Pancreas (tissue), 10 donors: ENCODE measurements at regions not wholly inside any gene's neighbourhood (a gene's known extent, or its start where the extent isn't known, plus 50 kb on each side); places are given as distances from the start of the nearest gene placed in this dataset.
A peak's percentile ranks its signal among the peaks of the same experiment; 100 is the strongest.

Experiments
- ATAC-seq, 4 donors: fragments of 200-7000 bp; cut with Tn5 transposase; one replicate each; pipeline versions ENCODE4 v1.8.0 to v1.9.1; 2020; ENCODE audit warnings: mild to moderate bottlenecking in 4 of 4, moderate library complexity in 4 of 4
- DNase-seq, 6 donors: peaks; one replicate each; pipeline ENCODE4 v3.0.0-alpha.2; 2020
- FAIRE-seq: peaks from 2 replicates; lab custom pipeline; 2012; peaks lifted over from hg19 to GRCh38; lab: Jason Lieb, UNC
- H3K27ac ChIP-seq, 4 donors: fragments of 200-600 bp; sonication (generic); 1 replicate in 3 of 4; 2 replicates in 1 of 4; pipeline versions ENCODE4 v1.5.0 to v1.8.0; 2020
- H3K27me3 ChIP-seq, 4 donors: fragments of 200-600 bp; one replicate each; pipeline ENCODE4 v1.8.0; 2021
- H3K36me3 ChIP-seq, 3 donors: fragments of 200-600 bp; sonication (generic) in 1 of 3; one replicate each; pipeline versions ENCODE4 v1.5.0 to v1.8.0; 2020 to 2021
- H3K4me1 ChIP-seq, 3 donors: fragments of 200-600 bp; one replicate each; pipeline ENCODE4 v1.8.0; 2021
- H3K4me3 ChIP-seq, 4 donors: fragments of 200-600 bp; sonication (generic) in 2 of 4; one replicate each; pipeline versions ENCODE4 v1.5.0 to v1.8.0; 2020 to 2021
- H3K9me3 ChIP-seq, 4 donors: fragments of 200-600 bp; one replicate each; pipeline ENCODE4 v1.8.0; 2021
- CTCF ChIP-seq, 4 donors: fragments of 200-600 bp; sonication (generic) in 3 of 4; IDR thresholded peaks; one replicate each; pipeline versions ENCODE4 v1.5.0 to v1.8.0; 2021; ENCODE audit warnings: antibody characterized with exemption in 4 of 4
- WGBS, 2 donors: extraction: QIAGEN DNeasy Blood & Tissue Kit; methylation state at CpG; one replicate each; pipeline ENCODE4 v1.1.7; 2013; 5-methylcytosine and 5-hydroxymethylcytosine counted together
- intact Hi-C, 3 donors: fragments of 100-400 bp; cut with DNase I; formaldehyde crosslinking; loops; one replicate each; pipeline versions ENCODE4 v1.11.1 to v1.14.2; 2022
- donor health status: healthy with polysubstance abuse.
- donor health status: DM: no; HTN: no; CAD: no; lungs with moderate emphysema.
- donor health status: DM: no; HTN: no; CAD: no.
- donor health status: control.
- donor health status: control.
- donor health status: Bipolar disorder and iron deficiency.
- donor health status: DM: yes; HTN: yes; CAD: no.
- donor health status: DM: no; HTN: no; CAD: no.
- donor health status: DM: no; HTN: no; CAD: no.
- donor health status: DM: yes; HTN: yes; CAD: no.

GRCh38 chr21:28523367-28523766, 469.3 kb downstream of the LTN1 start:
- Histone ChIP-seq H3K9me3 (no peaks in the 10 kb centered on the region), H3K4me3 (no peak overlapping the region), H3K4me1 (no peaks in the 10 kb centered on the region), H3K27me3 (no peaks in the 10 kb centered on the region), H3K36me3 (no peaks in the 10 kb centered on the region), H3K27ac (no peak overlapping the region)
- intact Hi-C loops: loop anchor here in 1 of 3 donors (10.0 kb wide), 1 partner anchor 211 kb away; no protein-coding TSS in a partner anchor
- DNase-seq: no peak
- 34 to 47% methylated on average over 2 of the region's 2 CpGs for WGBS, 2 donors
- no peak for FAIRE-seq
- ATAC-seq: no peak
- no peak for TF ChIP-seq CTCF (IDR thresholded peaks at IDR 0.05)

GRCh38 chr21:28522014-28522799, 470.5 kb downstream of the LTN1 start:
- intact Hi-C loops: loop anchor here in 1 of 3 donors (10.0 kb wide), 1 partner anchor 213 kb away; no protein-coding TSS in a partner anchor
- no peaks in the 10 kb centered on the region for H3K27me3 ChIP-seq
- no peaks in the 10 kb centered on the region for H3K36me3 ChIP-seq
- 28 to 40% methylated on average over 9 of the region's 9 CpGs for WGBS, 2 donors
- no peaks in the 10 kb centered on the region for H3K9me3 ChIP-seq
- H3K27ac ChIP-seq: no peak overlapping the region
- no peak for FAIRE-seq
- H3K4me3 ChIP-seq: no peak overlapping the region
- H3K4me1 ChIP-seq: no peaks in the 10 kb centered on the region
- DNase-seq: no peak
- peak in 2 of 4 donors; percentile 27 to 35 for ATAC-seq
- TF ChIP-seq CTCF (IDR thresholded peaks at IDR 0.05): no peak

DNA sequence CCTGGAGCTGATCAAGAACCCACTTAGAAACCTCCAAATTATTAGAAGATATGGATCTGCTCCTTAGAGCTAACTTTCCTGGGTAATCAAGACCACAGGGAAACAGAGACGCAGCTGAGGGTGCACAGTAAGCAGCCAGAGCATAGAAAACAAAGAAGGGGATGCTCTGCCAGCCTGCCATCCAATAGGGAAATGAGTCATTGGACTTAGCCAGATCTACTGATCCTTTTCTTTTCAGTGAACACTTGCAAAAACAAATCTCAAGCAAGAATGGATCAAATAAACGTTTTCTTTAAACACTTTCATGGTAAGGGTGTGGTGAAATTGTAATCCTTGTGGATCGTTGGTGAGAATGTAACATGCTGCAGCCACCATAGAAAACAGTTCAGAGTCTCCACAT, 474.0 kb downstream of the LTN1 start:
- WGBS, 2 donors: 55 to 67% methylated on average over 3 of the region's 3 CpGs
- FAIRE-seq: no peak
- intact Hi-C loops: no loop called here

DNA sequence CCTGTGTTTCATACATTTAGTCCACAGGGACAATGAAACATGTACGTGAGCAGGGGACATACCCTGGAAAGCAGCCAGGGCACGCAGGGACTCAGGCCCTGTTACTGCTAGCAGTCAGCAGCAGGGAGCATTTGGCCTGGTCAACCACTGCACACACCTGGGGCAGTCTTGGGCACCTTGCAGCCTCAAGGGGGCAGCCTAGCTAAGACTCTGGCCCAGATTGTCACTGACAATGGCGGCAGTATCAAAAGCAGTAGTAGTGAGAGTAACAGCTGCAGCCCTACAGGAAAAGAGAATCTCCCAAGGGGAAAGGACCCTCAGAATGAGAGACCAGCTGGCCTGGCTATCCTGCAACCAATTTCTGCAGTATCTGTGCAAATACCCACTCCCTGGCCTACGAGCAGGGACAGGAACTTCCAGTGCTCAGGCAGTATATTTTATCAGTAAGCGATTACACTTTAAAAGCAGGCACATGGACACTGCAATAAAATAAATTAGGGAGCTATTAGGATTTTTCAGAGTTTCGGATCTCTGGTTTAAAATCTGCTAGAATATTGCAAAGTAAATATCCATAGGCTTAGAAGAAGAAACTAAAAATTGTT, 475.6 kb downstream of the LTN1 start:
- peak; percentile 62 to 86 (median 74) for DNase-seq
- H3K27me3 ChIP-seq: no peaks in the 10 kb centered on the region
- H3K36me3 ChIP-seq: no peaks in the 10 kb centered on the region
- H3K4me1 ChIP-seq: no peaks in the 10 kb centered on the region
- peak; percentile 93 to 100 (median 98) for ATAC-seq
- no peaks in the 10 kb centered on the region for H3K9me3 ChIP-seq
- H3K4me3 ChIP-seq: no peak overlapping the region
- intact Hi-C loops: no loop called here
- 33 to 37% methylated on average over 6 of the region's 6 CpGs for WGBS, 2 donors
- no peak overlapping the region for H3K27ac ChIP-seq
- peak; percentile 31 to 61 (median 52) for TF ChIP-seq CTCF (IDR thresholded peaks at IDR 0.05)
- FAIRE-seq: no peak

More for the DNA sequence above, 474.0 kb downstream of the LTN1 start:
- H3K27ac ChIP-seq: no peak overlapping the region
- H3K27me3 ChIP-seq: no peaks in the 10 kb centered on the region
- no peak for DNase-seq
- no peaks in the 10 kb centered on the region for H3K9me3 ChIP-seq
- no peak overlapping the region for H3K4me3 ChIP-seq
- no peaks in the 10 kb centered on the region for H3K36me3 ChIP-seq
- H3K4me1 ChIP-seq: no peaks in the 10 kb centered on the region
- ATAC-seq: no peak
- TF ChIP-seq CTCF (IDR thresholded peaks at IDR 0.05): no peak

DNA sequence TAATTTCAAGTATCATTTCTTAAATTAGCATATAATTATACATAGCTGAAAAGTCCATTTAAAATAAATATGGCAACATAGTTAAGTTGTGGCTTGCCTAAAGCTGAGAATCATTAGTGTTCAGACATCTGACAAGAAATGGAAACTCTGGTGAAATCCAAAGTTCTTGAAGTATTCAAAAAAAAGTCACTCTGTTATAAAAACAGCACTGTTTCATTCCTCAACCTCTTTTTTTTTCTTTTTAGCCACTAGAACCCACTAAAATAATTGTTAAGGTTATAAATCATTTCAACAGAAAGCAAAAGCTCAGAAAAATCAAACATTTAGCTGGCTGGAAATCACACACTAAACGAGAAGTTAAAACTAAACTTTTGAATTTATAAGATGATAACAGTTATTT, 476.7 kb downstream of the LTN1 start:
- FAIRE-seq (no peak), DNase-seq (no peak), ATAC-seq (no peak)
- Histone ChIP-seq H3K4me3 (no peak overlapping the region), H3K36me3 (no peaks in the 10 kb centered on the region), H3K9me3 (no peaks in the 10 kb centered on the region), H3K27ac (no peak overlapping the region), H3K4me1 (no peaks in the 10 kb centered on the region), H3K27me3 (no peaks in the 10 kb centered on the region)
- TF ChIP-seq CTCF (IDR thresholded peaks at IDR 0.05): no peak
- intact Hi-C loops: no loop called here
- 54 to 60% methylated on average over 1 of the region's 1 CpG for WGBS, 2 donors
